ENCODE measurements at regions not wholly inside any gene's neighbourhood (a gene's known extent, or its start where the extent isn't known, plus 50 kb on each side); places are given as distances from the start of the nearest gene placed in this dataset.
"Not testable (repeated sequence)": the region's sequence is repeated elsewhere in the genome, so short reads cannot be mapped to it uniquely, and the experiment has no call there.

- intact Hi-C loops (cut with micrococcal nuclease); H3K36me3 ChIP-seq (ENCODE audit: control insufficient read depth in 1 of 2, insufficient read depth in 2 of 2, low read length in 2 of 2); H2AFZ ChIP-seq (ENCODE audit: low read depth, low read length, poor library complexity, severe bottlenecking); H3K79me2 ChIP-seq (ENCODE audit: insufficient read depth, low read length); ATAC-seq; H3K4me3 ChIP-seq (replicated peaks in 1 of 2; ENCODE audit: low read depth in 1 of 2, low read length in 2 of 2); H3K4me1 ChIP-seq (ENCODE audit: control insufficient read depth in 1 of 2, insufficient read depth in 2 of 2, low read length in 2 of 2); H3K27me3 ChIP-seq (ENCODE audit: insufficient read depth, low read length); CTCF ChIA-PET; H3K4me2 ChIP-seq (ENCODE audit: low read length); H3K9ac ChIP-seq (ENCODE audit: low read length); H3K27ac ChIP-seq (ENCODE audit: low read depth, low read length); H3K9me2 ChIP-seq (ENCODE audit: insufficient read depth); BruUV-seq (replicated peaks); DNase-seq (ENCODE audit: low read depth, low spot score); H3K9me3 ChIP-seq (ENCODE audit: control insufficient read depth in 1 of 2, insufficient read depth in 1 of 2, low read depth in 1 of 2, low read length in 2 of 2); H4K20me1 ChIP-seq (ENCODE audit: insufficient read depth); POLR2A ChIA-PET; RAD21 ChIA-PET (ENCODE audit: low non-redundant PET in 1 of 2, low total read pairs in 2 of 2, uncharacterized antibody in 2 of 2, unreplicated experiment in 2 of 2): not testable (repeated sequence)
Observed at GRCh38 chr9:42349181-42349580, 165.7 kb downstream of the SPATA31A6 start.

GRCh38 chr9:42350412-42350811, 167.0 kb downstream of the SPATA31A6 start:
- H4K20me1 ChIP-seq (ENCODE audit: insufficient read depth); CTCF ChIA-PET; H3K27ac ChIP-seq (ENCODE audit: low read depth, low read length); H3K27me3 ChIP-seq (ENCODE audit: insufficient read depth, low read length); H3K36me3 ChIP-seq (ENCODE audit: control insufficient read depth in 1 of 2, insufficient read depth in 2 of 2, low read length in 2 of 2); H3K9ac ChIP-seq (ENCODE audit: low read length); H3K79me2 ChIP-seq (ENCODE audit: insufficient read depth, low read length); H2AFZ ChIP-seq (ENCODE audit: low read depth, low read length, poor library complexity, severe bottlenecking); H3K9me3 ChIP-seq (ENCODE audit: control insufficient read depth in 1 of 2, insufficient read depth in 1 of 2, low read depth in 1 of 2, low read length in 2 of 2); H3K4me1 ChIP-seq (ENCODE audit: control insufficient read depth in 1 of 2, insufficient read depth in 2 of 2, low read length in 2 of 2); POLR2A ChIA-PET; intact Hi-C loops (cut with micrococcal nuclease); RAD21 ChIA-PET (ENCODE audit: low non-redundant PET in 1 of 2, low total read pairs in 2 of 2, uncharacterized antibody in 2 of 2, unreplicated experiment in 2 of 2); H3K4me3 ChIP-seq (replicated peaks in 1 of 2; ENCODE audit: low read depth in 1 of 2, low read length in 2 of 2); H3K9me2 ChIP-seq (ENCODE audit: insufficient read depth); BruUV-seq (replicated peaks); DNase-seq (ENCODE audit: low read depth, low spot score); H3K4me2 ChIP-seq (ENCODE audit: low read length); ATAC-seq: not testable (repeated sequence)

DNA sequence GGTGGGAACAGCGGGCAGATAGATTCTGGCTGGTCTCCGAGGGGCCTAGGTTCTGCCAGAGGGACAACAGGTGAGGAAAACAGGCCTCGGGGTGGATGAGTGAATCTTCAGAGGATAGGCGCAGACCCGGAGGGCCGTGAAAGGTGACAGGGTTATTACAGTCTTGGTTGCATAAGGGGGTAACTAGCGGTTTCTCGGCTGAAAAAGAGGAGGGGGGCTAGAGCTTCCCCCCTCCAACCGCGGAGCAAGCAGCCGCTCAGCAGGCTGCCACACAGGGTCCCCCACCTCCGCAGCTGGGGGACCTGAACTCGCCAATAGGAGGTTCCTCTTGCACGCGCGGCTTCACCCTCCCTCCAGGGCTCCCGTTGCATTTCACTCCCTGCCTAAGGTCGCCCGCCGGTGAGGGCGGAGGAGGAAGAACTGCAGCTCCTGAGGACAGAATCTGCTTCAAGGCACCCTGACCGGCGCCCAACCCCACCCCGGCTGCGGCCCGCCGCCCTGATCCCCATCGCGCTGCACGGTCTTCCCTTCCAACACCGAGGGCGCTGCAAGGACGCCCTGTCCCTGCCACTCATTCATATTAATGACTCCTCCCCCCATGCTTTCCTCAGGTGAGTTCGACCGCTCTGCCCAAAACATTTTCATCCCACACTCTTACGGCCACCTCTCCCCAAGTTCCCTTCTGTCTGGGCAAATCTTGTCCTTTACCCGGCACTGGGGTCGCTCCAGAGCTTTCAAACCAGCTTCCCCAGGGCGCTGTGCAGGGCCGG, 174.3 kb downstream of the SPATA31A6 start:
- H3K4me3 ChIP-seq (replicated peaks in 1 of 2; ENCODE audit: low read depth in 1 of 2, low read length in 2 of 2); H3K4me1 ChIP-seq (ENCODE audit: control insufficient read depth in 1 of 2, insufficient read depth in 2 of 2, low read length in 2 of 2); ATAC-seq; H3K27ac ChIP-seq (ENCODE audit: low read depth, low read length); RAD21 ChIA-PET (ENCODE audit: low non-redundant PET in 1 of 2, low total read pairs in 2 of 2, uncharacterized antibody in 2 of 2, unreplicated experiment in 2 of 2); H3K9ac ChIP-seq (ENCODE audit: low read length); H2AFZ ChIP-seq (ENCODE audit: low read depth, low read length, poor library complexity, severe bottlenecking); BruUV-seq (replicated peaks); H3K4me2 ChIP-seq (ENCODE audit: low read length); H3K9me3 ChIP-seq (ENCODE audit: control insufficient read depth in 1 of 2, insufficient read depth in 1 of 2, low read depth in 1 of 2, low read length in 2 of 2); intact Hi-C loops (cut with micrococcal nuclease); H3K79me2 ChIP-seq (ENCODE audit: insufficient read depth, low read length); H4K20me1 ChIP-seq (ENCODE audit: insufficient read depth); H3K36me3 ChIP-seq (ENCODE audit: control insufficient read depth in 1 of 2, insufficient read depth in 2 of 2, low read length in 2 of 2); POLR2A ChIA-PET; DNase-seq (ENCODE audit: low read depth, low spot score); CTCF ChIA-PET; H3K27me3 ChIP-seq (ENCODE audit: insufficient read depth, low read length); H3K9me2 ChIP-seq (ENCODE audit: insufficient read depth): not testable (repeated sequence)

DNA sequence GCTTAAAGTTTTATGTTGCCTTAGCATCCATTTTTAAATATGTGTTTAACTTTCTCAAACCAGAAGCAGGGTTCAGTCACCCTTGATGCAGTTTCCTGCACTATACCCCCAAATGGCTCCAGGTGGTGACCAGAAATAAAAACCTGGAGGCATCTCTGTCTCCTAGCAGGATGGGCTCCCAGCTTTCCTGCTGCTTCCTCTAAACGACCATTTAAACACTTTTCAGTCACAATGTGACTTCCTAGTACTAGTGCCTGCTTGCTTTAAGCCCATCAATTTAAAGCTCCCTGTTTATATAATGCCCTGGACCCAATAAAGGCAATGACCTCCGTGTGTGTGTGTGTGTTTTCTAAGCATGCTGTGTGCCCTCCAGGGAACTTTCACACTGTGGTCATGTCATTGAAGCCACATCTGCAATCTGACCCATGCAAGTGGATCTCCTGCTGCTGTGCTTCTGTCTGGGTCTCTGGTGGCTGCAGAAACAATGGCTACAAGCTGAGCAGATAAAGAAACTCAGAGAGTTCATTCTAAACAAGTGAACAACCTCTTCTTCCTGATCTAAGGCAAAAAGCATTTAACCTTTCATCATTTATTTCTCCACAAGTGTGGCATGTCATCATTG, 175.3 kb downstream of the SPATA31A6 start:
- H3K9ac ChIP-seq (ENCODE audit: low read length); H3K9me2 ChIP-seq (ENCODE audit: insufficient read depth); ATAC-seq; POLR2A ChIA-PET; intact Hi-C loops (cut with micrococcal nuclease); DNase-seq (ENCODE audit: low read depth, low spot score); H3K27ac ChIP-seq (ENCODE audit: low read depth, low read length); BruUV-seq (replicated peaks); H2AFZ ChIP-seq (ENCODE audit: low read depth, low read length, poor library complexity, severe bottlenecking); H3K4me2 ChIP-seq (ENCODE audit: low read length); H3K4me3 ChIP-seq (replicated peaks in 1 of 2; ENCODE audit: low read depth in 1 of 2, low read length in 2 of 2); H3K4me1 ChIP-seq (ENCODE audit: control insufficient read depth in 1 of 2, insufficient read depth in 2 of 2, low read length in 2 of 2); H3K36me3 ChIP-seq (ENCODE audit: control insufficient read depth in 1 of 2, insufficient read depth in 2 of 2, low read length in 2 of 2); RAD21 ChIA-PET (ENCODE audit: low non-redundant PET in 1 of 2, low total read pairs in 2 of 2, uncharacterized antibody in 2 of 2, unreplicated experiment in 2 of 2); H3K27me3 ChIP-seq (ENCODE audit: insufficient read depth, low read length); H3K79me2 ChIP-seq (ENCODE audit: insufficient read depth, low read length); H3K9me3 ChIP-seq (ENCODE audit: control insufficient read depth in 1 of 2, insufficient read depth in 1 of 2, low read depth in 1 of 2, low read length in 2 of 2); CTCF ChIA-PET; H4K20me1 ChIP-seq (ENCODE audit: insufficient read depth): not testable (repeated sequence)

Data from HCT116 (cell line).